ENCODE measurements at regions not wholly inside any gene's neighbourhood (a gene's known extent, or its start where the extent isn't known, plus 50 kb on each side); places are given as distances from the start of the nearest gene placed in this dataset.
"Not testable (repeated sequence)": the region's sequence is repeated elsewhere in the genome, so short reads cannot be mapped to it uniquely, and the experiment has no call there.

DNA sequence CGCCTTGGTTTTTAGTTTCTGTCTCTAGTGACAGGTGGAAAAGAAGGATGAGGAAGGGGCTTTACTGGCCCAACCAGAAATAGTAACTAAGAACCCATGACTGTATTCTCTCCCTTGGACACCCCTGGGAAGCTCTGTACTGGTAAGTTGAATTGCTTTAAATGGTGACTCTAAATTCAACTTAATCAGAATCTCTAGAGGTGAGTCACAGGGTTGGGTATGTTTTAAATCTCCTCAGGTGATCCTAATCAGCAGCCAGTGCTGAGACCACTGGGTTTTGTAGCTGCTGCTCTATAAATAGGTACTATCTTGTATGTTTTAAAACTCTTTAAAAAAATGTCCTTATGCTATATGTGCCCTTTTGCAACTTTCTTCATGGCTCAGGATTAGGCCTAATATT, 314.0 kb upstream of the ECI2 start:
- DNase-seq, result no peak

DNA sequence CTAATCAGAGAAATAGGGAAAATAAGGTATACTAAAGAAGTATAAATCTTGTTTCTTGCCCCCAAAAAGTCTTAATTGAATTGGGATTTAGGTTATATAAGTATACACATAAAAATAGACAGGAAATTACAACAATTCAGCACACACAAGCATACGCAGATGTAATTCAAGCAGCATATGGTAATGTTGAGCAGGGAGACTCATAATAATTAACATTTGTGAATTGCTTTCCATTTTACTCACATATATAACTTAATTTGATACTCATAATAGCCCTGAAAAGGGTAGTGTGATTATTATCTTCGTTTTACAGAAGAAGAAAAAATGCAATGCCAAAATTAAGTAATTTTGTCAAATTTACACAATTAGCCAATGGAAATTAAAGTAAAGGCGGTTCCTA, 313.5 kb upstream of the ECI2 start:
- no peak for DNase-seq

DNA sequence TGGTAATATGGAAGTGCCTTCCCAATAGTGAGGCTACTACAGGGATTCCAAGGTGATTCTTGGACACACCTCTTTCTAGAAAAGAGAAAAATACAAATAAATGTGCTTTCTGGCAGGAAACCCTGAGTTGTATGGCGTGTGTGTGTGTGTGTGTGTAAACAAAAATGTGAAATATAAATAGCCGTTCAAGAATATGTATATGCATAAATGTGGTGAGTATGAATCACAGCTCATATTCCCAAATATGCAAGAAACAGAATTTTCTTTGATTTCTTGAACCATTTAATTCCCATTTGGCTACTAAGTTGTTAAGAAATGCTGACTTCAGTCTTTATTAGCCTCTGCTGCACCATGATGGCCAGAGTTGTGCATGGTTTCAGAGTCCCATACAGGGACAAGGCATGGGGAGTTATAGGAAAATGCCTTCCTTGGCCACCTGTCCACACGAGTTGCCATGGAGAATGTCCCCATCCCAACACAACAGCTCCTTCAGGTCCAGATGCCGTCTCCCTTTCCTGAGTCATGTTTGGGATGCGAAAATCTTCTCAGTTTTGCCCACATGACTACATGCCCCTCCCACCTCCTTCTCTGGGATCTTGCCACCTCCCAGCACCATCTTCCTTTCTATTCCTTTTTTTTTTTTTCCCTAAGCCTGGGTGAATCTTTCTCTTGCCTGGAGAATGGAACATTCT, 312.4 kb upstream of the ECI2 start:
- no peak for DNase-seq

DNA sequence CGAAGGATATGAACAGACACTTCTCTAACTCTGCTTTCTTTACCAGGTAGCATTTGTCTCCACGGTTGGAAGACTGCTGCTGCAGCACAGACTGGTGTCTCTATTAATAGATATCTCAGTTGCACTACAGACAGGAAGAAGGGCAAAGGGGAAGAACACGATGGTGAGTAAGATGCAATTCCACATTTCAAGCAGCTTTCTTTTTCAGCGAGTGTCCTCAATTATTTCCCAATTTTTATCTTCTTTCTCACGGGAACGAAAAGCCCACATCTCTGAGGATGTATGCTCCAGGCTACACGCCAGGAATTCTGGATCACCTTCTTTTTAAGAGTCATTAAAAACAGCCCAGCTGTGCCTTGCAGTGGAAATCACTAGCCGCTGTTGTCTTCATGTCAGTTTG, 311.6 kb upstream of the ECI2 start:
- DNase-seq, result no peak

DNA sequence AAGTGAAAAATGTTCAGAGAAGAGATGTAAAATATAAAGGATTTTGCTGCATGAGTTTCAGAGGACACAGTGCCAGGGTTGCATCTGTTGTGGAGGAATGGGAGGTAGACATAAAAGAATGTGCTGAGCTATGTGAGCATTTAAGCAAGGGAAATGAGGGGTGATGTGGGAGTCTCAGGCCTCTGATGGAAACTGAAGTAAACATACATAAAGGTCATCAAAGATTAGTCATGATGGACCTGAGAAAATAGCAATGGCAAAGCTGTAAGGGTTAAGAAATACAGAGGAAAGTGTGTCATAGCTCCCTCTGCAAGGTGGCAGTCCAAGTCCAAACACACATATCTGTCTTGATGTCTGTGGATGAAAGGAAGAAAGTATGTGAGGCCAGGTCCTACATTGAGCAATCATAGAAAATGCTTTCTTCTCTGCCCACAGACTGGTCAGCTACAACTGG, 306.6 kb upstream of the ECI2 start:
- DNase-seq, result no peak

DNA sequence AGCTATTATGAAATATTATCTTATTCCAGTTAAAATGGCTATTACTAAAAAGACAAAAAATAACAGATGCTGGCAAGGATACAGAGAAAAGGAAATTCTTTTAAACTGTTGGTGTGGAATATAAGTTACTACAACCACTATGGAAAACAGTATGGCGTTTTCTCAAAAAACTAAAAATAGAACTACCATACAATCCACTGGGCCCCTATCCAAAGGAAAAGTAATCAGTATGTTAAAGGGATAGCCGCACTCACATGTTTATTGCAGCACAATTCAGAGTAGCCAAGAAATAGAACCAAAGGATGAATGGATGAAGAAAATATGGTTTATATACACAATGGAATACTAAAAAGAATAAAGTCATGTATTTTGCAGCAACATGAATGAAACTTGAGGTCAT, 303.8 kb upstream of the ECI2 start:
- no peak for DNase-seq

DNA sequence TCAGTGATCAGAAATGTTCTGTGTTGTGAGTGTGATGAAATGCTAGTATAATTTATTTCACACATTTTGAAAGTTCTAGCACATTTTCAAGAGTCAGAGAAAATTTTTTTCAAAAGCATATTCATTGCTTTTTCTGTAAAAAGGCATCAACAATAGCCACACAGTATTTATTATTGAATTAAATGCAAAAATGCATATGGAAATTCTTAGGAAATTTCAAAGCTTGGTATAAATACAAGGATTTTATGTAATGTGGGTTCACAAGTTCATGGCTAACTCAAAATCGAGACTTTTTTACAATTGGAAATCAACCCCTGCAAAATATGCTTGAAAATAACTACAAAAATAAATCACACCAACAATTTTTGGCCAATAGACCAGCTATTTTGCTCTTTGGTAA, 302.0 kb upstream of the ECI2 start:
- no peak for DNase-seq

DNA sequence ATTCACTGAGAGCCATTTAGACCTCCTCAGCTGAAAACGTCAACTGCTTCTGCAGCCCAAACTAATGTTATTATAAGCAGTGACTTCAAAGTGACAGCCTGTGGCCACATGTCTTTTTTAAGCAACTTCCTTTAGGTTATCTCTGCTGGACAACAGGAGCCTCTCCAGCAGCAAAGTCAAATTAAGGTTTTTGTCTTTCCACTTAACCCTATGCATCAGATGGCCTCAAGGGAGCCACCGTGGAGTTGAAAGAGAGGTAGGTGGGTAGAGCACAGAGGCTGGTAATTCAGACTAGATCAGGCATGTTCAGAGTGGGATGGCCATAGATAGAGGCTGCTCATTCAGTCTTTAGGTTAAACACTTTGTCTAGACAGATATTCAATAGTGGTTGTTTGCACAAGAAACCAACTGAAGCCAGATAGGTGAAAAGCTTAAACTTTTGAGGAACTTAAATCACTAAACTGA, 300.6 kb upstream of the ECI2 start:
- DNase-seq, result no peak

DNA sequence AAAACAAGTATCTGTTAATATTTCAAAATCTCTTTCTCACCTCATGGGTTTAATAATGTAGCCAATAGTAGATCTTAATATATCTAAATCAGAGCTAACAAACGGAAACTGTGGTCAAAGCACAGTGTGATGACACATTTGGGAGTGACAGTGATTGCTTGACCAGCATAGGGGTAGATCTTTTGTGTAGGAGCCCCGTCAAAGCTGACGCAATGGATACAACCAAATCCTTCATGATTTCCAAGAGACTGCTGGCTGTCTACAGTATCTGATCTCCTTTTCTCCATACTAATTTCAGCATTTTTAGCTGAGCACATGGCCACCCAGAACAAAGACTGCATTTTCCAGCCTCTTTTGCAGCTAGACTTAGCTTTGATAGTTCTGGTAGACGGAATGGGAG, 299.3 kb upstream of the ECI2 start:
- DNase-seq, result no peak

DNA sequence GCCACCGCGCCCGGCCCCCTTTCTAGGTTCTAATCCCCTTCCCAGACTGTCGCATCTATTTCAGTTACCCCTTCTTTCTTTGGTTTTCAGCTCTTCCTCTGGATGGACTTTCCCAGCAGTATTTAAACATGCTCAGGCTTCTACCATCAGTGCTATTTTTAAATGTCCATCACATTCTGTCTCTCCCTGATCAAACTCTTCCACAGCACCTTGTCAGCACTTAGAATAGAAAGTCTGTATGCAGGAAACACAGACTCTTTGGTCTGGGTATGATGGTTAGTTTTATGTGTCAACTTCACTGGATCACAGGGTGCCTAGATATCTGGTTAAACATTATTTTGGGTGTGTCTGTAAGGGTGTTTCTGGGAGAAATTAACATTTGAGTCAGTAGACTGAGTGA, 297.8 kb upstream of the ECI2 start:
- no peak for DNase-seq

DNA sequence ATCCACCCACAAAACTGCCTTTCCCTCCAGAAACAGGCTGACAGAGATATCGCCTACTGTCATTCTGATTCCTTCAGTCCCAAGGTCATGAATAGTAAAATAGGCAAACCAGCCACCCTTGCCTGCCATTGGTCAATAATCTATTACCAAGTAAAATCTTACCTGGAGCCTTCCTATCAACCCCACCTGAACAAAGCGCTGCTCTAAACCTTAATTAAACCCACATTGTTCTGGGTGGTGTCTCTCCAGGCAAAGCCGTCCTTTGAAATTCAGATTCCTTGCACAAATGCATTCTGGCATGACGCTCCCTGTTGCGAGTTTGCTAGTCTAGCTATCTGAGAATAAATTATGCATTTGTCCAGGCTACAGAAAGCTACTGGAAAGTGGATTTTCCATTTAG, 291.6 kb upstream of the ECI2 start:
- no peak for DNase-seq

DNA sequence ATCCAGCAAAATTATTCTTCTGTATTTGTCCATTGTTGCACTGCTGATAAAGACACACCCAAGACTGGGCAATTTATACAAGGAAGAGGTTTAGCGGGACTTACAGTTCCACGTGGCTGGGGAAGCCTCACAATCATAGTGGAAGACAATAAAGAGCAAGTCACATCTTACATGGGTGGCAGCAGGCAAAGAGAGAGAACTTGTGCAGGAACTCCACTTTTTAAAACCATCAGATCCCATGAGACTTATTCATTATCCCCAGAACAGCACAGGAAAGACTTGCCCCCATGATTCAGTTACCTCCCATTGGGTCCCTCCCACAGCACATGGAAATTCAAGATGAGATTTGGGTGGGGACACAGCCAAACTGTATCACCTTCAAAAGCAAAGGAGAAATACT, 286.5 kb upstream of the ECI2 start:
- DNase-seq, result no peak

DNA sequence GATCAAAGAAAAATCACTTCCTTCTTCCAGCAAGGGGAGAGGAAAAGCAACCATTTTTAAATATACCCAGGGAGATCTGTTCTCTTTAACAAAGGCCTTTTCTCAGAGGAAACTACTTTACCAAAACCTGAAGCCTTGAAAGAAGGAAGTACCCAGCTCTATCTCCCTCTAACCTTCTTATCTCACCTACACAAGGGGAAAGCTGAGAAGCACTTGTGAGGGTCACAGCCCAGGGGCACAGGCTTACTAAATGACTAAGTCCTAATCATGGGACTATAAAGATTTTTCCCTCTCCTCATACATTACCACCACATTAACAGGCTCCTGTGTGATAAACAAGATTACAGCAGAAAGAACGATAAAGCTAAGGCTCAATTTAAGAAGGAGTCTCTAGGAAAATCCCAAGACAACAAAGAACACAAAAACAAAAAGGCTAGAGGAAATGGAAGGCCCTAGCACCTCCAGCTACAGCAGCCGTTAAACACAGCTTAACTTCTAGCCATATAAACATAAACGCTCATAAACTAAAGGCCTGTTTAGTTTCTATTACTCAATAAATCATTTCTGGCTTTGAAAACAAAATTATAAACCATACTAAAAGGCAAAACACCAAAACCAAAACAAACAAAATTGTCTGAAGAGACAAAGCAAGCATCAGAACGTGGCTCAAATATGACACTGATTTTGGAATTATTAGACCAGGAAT, 284.9 kb upstream of the ECI2 start:
- DNase-seq, result no peak

DNA sequence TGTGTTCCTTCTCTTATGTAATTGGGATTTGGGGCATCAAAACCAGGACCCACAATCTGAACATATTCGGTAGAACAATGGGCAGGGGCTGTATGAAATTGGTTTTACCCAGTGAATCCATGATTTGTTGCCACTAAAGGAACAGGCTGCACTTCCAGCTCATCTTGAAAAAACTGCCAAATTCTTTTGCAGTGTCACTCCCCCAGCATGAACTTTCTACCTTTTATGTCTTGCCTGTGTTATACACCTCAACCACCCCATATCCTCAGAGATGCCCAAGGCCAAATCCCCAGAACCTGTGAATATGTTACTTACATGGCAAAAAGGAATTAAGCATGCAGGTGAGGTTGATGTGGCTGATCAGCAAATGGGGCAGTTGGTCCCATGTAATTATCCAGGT, 280.2 kb upstream of the ECI2 start:
- DNase-seq, result no peak

DNA sequence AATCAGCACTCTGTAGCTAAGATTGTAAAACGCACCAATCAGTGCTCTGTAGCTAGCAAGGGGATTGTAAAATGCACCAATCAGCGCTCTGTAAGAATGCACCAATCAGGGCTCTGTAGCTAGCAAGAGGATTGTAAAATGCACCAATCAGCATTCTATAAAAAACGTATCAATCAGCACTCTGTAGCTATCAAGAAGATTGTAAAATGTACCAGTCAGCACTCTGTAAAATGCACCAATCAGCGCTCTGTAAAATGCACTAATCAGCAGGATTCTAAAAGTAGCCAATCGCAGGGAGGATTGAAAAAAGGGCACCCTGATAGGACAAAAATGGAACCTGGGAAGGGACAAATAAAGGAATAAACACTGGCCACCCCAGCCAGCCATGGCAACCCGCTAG, 278.7 kb upstream of the ECI2 start:
- DNase-seq, result not testable (repeated sequence)

DNA sequence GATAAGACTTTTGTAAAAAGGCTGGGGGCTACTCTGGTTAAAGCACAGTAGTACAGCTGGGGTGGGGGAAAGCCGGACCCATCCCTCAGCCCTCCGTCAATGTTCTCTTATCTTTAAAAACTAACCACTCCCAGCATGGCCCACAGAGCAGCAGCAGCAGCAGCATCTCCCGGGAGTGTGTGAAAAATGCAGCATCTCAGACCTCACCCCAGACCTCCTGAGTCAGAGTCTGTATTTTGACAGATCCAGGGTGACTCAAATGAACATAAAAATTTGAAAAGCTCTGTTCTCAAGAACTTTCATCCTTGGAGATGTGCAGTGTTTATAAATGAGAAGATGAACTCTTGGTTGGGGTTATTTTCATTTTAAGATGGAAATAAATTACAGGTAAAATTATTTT, 277.7 kb upstream of the ECI2 start:
- no peak for DNase-seq

DNA sequence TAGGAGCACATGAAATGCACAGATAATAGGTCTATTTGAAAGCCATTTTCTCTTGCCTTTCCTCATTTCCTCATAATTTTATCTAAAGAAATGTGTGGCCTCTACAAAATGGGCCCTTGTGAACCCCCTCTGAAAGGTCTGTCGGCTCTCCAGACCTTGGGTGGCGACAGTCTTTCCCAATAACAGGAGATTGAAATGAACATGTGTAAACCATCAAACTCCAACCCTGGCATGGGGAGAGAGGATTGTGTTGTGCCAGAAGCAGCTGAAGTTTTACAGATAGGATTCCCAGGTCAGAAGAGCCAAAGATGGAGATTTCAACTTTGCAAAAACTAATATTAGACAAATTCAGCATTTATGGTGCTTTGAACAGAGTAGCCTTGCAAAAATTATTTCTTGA, 277.1 kb upstream of the ECI2 start:
- DNase-seq, result no peak

DNA sequence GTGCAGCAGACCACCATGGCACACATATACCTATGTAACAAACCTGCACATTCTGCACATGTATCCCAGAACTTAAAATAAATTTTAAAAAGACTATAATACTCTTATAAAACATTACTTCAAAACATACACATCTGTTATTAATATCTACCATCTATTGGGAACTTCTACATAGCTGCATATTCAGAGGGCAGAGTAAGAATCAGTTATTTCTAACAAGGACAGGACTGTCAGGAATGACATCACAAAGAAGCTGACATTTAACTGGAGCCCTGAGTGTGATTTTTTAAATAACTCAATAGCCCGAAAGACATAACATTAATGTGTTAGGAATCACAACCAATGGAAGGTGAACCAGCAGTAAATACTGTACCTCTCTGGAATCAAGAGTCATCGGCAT, 276.7 kb upstream of the ECI2 start:
- no peak for DNase-seq

DNA sequence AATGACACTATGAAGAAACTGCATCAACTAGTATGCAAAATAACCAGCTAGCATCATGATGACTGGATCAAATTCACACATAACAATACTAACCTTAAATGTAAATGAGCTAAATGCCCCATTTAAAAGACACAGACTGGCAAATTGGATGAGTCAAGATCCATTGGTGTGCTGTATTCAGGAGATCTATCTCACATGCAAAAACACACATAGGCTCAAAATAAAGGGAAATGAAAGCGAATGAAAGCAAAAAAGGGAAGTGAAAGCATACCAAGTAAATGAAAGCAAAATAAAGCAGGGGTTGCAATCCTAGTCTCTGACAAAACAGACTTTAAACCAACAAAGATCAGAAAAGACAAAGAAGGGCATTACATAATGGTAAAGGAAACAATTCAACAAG, 272.3 kb upstream of the ECI2 start:
- DNase-seq, result not testable (repeated sequence)

DNA sequence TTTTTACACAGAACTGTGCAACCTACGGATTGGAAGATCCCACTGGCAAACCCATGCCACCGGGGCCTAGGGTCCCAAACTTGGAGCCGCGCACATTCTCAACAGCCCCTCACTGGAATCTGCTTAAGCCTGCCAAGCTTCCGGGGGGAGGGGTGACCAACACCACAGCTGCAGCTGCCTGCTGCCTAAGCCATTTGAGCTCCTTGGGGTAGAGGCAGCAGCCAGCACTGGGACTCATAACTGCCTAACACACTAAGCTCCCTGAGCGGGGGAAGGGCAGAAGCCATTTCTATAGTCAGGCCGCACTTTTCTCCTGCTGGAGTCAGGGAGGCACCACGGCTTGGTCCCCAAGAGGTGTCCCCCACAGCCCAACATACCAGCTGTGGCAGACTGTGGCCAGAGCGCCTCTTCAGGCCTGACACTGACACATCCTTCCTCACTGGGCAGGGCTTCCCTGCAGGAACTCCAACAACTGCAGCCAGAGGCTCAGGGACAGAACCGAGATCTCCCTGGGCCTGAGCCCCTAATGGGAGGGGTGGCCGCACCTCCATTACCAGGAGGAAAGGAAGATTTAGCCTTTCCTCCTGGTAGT, 270.3 kb upstream of the ECI2 start:
- no peak for DNase-seq

DNA sequence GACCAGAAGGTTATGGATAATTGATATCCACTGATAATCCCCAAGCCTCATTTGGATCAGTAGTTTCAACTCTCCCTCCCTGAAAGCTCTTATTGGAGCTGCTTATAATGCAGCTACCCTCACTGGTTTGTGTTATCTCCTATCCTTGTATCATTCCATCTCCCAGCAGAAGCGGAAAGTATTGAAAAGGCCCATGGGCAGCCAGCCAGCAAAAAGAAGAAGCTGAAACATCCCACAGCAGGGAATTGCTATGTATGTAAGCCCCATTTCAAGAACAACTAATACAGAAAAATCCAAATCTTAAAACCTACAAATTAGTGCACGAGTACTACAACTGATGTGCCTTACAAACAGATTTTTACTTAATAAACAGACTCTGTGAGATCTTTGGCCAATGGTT, 269.0 kb upstream of the ECI2 start:
- DNase-seq, result no peak

DNA sequence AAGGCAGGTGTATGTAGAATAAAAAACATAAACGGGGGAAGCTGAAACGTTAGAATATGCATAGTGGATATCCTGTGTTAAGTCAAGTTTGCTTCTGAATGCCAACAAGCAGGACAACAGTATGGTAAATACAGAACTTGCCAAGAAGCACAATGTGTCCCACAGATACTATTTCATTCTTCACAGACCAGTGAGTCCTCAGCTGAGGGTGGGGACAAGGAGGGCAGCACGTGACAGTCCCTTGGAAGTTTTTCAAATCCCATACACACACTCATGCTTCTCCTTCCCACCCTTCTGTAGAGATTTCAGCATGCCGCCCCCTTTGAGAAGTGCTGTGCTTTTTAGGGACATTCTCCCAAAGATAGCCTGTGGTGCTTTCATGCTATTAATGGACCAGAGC, 268.5 kb upstream of the ECI2 start:
- DNase-seq, result no peak

DNA sequence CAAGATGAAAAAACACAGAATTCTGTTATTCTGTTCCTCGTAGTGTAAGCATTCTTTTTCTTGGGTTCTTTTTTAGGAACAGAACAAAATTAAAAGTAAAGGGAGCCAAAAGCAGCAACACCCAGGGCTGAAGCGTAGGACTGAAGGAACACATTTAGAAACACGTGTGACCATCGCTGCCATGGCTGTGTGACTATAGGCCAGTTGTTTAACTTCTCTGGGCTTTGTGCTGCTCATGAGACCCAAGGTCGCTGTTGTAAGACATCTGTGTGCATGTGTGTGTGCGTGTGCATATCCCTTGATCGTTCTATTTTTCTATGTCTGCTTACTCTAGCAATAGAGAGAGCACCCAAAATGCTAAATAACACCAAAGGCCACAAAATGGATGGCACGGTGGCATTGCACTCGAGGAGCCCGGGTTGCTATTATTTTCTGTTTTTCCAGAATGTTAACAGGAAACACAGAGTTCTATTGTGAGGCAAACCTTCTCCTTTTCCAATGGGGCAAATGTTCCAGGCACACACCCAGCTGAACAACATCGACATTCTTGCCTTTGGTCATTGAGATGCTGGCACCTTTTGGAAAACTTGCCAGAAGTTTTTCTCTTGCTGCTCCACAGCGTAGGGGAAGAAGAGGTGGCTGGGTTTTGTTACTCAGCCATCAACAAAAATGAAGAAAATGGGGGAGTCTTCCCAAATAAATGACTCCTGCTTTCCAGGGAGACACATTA, 267.8 kb upstream of the ECI2 start:
- DNase-seq, result no peak

DNA sequence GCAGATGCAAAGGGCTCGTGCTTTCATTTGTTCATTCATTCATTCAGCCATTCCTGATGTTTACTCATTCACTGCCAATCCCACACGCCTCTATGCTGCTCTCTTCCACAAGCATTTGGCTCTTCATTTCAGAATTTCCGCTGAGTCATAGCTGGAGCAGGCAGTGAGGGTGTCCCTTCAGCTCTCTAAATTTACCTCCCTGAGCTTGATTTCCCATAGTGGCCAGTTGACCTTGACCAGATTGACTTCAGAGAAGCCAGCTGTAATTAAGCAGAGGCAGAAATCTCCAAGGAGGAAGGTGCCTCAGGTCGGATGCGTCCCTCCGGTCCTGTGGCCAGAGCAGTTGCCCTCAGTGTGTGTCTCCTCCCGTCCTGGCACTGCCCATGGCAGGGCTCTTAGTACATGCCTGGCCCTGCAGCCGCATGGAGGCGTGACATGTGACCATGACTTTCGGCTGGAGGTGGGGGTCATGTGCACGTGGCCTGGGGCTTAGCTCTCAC, 267.2 kb upstream of the ECI2 start:
- DNase-seq, result no peak
